ENCODE measurements at regions not wholly inside any gene's neighbourhood (a gene's known extent, or its start where the extent isn't known, plus 50 kb on each side); places are given as distances from the start of the nearest gene placed in this dataset.

DNA sequence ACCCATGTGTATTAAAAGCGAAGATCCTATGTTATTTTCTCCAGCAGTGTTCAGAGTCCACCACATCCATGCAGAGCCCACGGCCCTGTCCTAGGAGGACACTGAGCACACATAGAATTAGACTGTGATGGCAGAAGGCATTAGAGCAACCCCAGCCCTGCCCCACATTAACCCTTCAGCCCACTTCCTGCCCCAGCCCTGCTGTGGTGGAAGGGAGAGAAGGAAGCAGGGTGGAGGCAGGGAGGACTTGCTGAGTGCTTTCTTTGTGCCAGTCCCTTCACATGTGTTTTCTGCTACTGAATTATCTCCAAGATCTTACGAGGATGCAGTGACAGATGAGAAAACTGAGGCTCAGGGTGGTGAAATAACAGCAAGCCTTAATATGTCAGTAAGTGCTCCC is 339.0 kb downstream of the SMAD2 start:
- no peaks in the 10 kb centered on the region for H3K9me3 ChIP-seq (ENCODE audit: low read length)
- no peak for TF ChIP-seq EZH2 (IDR thresholded peaks at IDR 0.05; ENCODE audit: borderline replicate concordance, low read length)
- H3K27me3 ChIP-seq (ENCODE audit: insufficient read depth, low read length), result no peaks in the 10 kb centered on the region; the same call in 1 of the 2 replicates
- no peaks in the 10 kb centered on the region for H3K9me2 ChIP-seq (ENCODE audit: low read depth, low read length)
- H3K9ac ChIP-seq (ENCODE audit: low read length), result no peak overlapping the region
- no peaks in the 10 kb centered on the region for H4K20me1 ChIP-seq (ENCODE audit: insufficient read depth, low read length)
- no peaks in the 10 kb centered on the region for H3K79me2 ChIP-seq (ENCODE audit: insufficient read depth, low read length)
- H3K4me1 ChIP-seq (ENCODE audit: insufficient read depth, low read length, severe bottlenecking), result no peaks in the 10 kb centered on the region
- no peaks in the 10 kb centered on the region for H3F3A ChIP-seq (ENCODE audit: insufficient read depth, low read length)
- no peaks in the 10 kb centered on the region for H3K36me3 ChIP-seq (ENCODE audit: insufficient read depth, low read length)
- no peak overlapping the region for H3K4me2 ChIP-seq (ENCODE audit: low read length)
- H3K4me3 ChIP-seq (ENCODE audit: low read depth, low read length, poor library complexity, severe bottlenecking), result no peak overlapping the region
- H3K27ac ChIP-seq (ENCODE audit: low read depth, low read length, poor library complexity, severe bottlenecking), result no peak overlapping the region
- H2AFZ ChIP-seq (ENCODE audit: low read length), result no peak overlapping the region

DNA sequence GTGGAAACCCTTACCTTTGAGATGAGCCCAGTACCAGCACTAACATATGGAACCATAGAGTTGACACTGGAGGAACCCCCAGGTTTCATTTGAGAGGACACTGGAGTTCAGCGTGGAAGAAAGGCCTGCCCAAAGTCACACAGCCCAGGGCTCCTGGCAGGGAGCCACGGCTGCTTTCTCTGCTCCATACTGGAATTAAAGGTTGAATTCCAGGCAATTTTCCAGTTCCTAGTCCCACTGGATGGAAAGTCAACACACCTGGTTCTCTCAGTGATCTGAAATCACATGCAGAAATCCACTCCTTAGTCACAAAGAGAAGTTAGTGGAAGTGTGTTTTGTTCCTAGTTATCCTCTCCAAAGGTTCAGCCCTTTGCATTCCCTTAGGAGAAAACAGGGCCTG is 336.1 kb upstream of the SKOR2 start:
- Histone ChIP-seq H3K27me3 (ENCODE audit: insufficient read depth, low read length) (no peaks in the 10 kb centered on the region), H3K4me1 (ENCODE audit: insufficient read depth, low read length, severe bottlenecking) (no peaks in the 10 kb centered on the region), H3K4me3 (ENCODE audit: low read depth, low read length, poor library complexity, severe bottlenecking) (no peak overlapping the region), H3K79me2 (ENCODE audit: insufficient read depth, low read length) (no peaks in the 10 kb centered on the region), H3K9me3 (ENCODE audit: low read length) (no peaks in the 10 kb centered on the region), H4K20me1 (ENCODE audit: insufficient read depth, low read length) (no peaks in the 10 kb centered on the region), H3K9ac (ENCODE audit: low read length) (no peak overlapping the region), H3K27ac (ENCODE audit: low read depth, low read length, poor library complexity, severe bottlenecking) (no peak overlapping the region), H3K4me2 (ENCODE audit: low read length) (no peak overlapping the region), H3K36me3 (ENCODE audit: insufficient read depth, low read length) (no peaks in the 10 kb centered on the region), H3K9me2 (ENCODE audit: low read depth, low read length) (no peaks in the 10 kb centered on the region), H2AFZ (ENCODE audit: low read length) (no peak overlapping the region), H3F3A (ENCODE audit: insufficient read depth, low read length) (no peaks in the 10 kb centered on the region)
- TF ChIP-seq, protein P1, sequence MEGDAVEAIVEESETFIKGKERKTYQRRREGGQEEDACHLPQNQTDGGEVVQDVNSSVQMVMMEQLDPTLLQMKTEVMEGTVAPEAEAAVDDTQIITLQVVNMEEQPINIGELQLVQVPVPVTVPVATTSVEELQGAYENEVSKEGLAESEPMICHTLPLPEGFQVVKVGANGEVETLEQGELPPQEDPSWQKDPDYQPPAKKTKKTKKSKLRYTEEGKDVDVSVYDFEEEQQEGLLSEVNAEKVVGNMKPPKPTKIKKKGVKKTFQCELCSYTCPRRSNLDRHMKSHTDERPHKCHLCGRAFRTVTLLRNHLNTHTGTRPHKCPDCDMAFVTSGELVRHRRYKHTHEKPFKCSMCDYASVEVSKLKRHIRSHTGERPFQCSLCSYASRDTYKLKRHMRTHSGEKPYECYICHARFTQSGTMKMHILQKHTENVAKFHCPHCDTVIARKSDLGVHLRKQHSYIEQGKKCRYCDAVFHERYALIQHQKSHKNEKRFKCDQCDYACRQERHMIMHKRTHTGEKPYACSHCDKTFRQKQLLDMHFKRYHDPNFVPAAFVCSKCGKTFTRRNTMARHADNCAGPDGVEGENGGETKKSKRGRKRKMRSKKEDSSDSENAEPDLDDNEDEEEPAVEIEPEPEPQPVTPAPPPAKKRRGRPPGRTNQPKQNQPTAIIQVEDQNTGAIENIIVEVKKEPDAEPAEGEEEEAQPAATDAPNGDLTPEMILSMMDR (IDR thresholded peaks at IDR 0.05; ENCODE audit: low read length), result no peak
- no peak for TF ChIP-seq EZH2 (IDR thresholded peaks at IDR 0.05; ENCODE audit: borderline replicate concordance, low read length)

DNA sequence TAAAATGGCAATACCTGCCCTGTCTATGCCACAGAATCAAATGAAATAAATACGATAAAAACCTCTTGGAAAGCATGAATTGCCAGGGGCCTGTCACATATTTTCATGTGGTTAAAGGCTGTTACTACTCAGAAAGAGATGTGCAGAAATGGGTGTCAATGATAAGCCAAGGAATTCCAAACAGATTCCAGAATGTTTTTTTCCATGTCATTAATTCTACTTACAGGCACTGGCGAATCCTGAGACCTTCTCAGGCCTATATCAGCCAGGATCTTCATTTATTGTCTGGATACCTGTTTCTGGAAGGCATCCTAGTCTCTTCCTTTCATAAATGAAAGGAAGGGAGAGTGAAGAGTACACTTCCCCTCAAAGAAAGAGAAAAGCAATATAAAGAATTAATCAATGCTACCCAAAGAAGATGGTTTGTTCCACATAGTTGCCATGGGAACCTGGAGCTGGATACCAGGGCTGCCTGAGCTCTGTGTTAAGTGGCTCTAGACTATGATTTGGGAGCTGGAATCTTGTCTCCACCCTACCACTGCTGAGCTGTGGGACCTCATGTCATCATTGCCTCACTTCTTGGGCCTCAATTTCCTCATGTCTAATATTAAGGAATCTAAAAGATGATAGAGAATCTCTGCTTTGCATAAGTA is 335.1 kb upstream of the SKOR2 start:
- H3K36me3 ChIP-seq (ENCODE audit: insufficient read depth, low read length), result no peaks in the 10 kb centered on the region
- H3K27ac ChIP-seq (ENCODE audit: low read depth, low read length, poor library complexity, severe bottlenecking), result no peak overlapping the region
- H2AFZ ChIP-seq (ENCODE audit: low read length), result no peak overlapping the region
- no peaks in the 10 kb centered on the region for H3K4me1 ChIP-seq (ENCODE audit: insufficient read depth, low read length, severe bottlenecking)
- no peak overlapping the region for H3K4me2 ChIP-seq (ENCODE audit: low read length)
- H3K4me3 ChIP-seq (ENCODE audit: low read depth, low read length, poor library complexity, severe bottlenecking), result no peak overlapping the region
- H3F3A ChIP-seq (ENCODE audit: insufficient read depth, low read length), result no peaks in the 10 kb centered on the region
- no peaks in the 10 kb centered on the region for H3K9me3 ChIP-seq (ENCODE audit: low read length)
- no peaks in the 10 kb centered on the region for H3K9me2 ChIP-seq (ENCODE audit: low read depth, low read length)
- TF ChIP-seq, protein P1 (IDR thresholded peaks at IDR 0.05; ENCODE audit: low read length), result no peak
- TF ChIP-seq EZH2 (IDR thresholded peaks at IDR 0.05; ENCODE audit: borderline replicate concordance, low read length), result no peak
- no peak overlapping the region for H3K9ac ChIP-seq (ENCODE audit: low read length)
- H3K79me2 ChIP-seq (ENCODE audit: insufficient read depth, low read length), result no peaks in the 10 kb centered on the region
- H3K27me3 ChIP-seq (ENCODE audit: insufficient read depth, low read length), result no peaks in the 10 kb centered on the region
- H4K20me1 ChIP-seq (ENCODE audit: insufficient read depth, low read length), result no peaks in the 10 kb centered on the region

DNA sequence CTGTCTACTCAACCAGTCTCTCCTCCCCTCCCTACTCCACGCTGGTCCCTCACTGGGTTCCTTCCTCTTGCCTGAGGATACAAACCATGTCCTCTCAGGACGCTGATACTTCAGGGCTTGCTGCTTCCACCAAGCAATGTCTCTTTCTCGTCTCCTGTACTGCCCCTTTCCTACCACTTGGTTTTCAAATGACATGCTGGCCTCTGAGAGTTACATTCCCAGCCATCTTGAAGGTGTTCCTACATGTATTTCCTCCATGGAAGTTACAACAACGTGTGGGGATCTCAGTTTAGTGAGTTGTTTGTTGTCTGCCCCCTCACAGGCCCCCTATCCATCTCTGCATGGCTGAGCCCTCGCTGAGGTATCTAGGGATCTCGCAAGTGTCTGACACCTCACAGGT is 334.5 kb upstream of the SKOR2 start:
- no peaks in the 10 kb centered on the region for H3F3A ChIP-seq (ENCODE audit: insufficient read depth, low read length)
- TF ChIP-seq EZH2 (IDR thresholded peaks at IDR 0.05; ENCODE audit: borderline replicate concordance, low read length), result no peak
- TF ChIP-seq, protein P1 (IDR thresholded peaks at IDR 0.05; ENCODE audit: low read length), result no peak
- H3K4me2 ChIP-seq (ENCODE audit: low read length), result no peak overlapping the region
- no peak overlapping the region for H3K4me3 ChIP-seq (ENCODE audit: low read depth, low read length, poor library complexity, severe bottlenecking)
- H3K79me2 ChIP-seq (ENCODE audit: insufficient read depth, low read length), result no peaks in the 10 kb centered on the region
- H3K9me3 ChIP-seq (ENCODE audit: low read length), result no peaks in the 10 kb centered on the region
- H3K9ac ChIP-seq (ENCODE audit: low read length), result no peak overlapping the region
- H4K20me1 ChIP-seq (ENCODE audit: insufficient read depth, low read length), result no peaks in the 10 kb centered on the region
- no peaks in the 10 kb centered on the region for H3K9me2 ChIP-seq (ENCODE audit: low read depth, low read length)
- no peak overlapping the region for H2AFZ ChIP-seq (ENCODE audit: low read length)
- no peaks in the 10 kb centered on the region for H3K27me3 ChIP-seq (ENCODE audit: insufficient read depth, low read length)
- H3K27ac ChIP-seq (ENCODE audit: low read depth, low read length, poor library complexity, severe bottlenecking), result no peak overlapping the region
- H3K4me1 ChIP-seq (ENCODE audit: insufficient read depth, low read length, severe bottlenecking), result no peaks in the 10 kb centered on the region
- no peaks in the 10 kb centered on the region for H3K36me3 ChIP-seq (ENCODE audit: insufficient read depth, low read length)

Measured in OCI-LY1 (cell line).